ENCODE measurements at regions not wholly inside any gene's neighbourhood (a gene's known extent, or its start where the extent isn't known, plus 50 kb on each side); places are given as distances from the start of the nearest gene placed in this dataset.

DNA sequence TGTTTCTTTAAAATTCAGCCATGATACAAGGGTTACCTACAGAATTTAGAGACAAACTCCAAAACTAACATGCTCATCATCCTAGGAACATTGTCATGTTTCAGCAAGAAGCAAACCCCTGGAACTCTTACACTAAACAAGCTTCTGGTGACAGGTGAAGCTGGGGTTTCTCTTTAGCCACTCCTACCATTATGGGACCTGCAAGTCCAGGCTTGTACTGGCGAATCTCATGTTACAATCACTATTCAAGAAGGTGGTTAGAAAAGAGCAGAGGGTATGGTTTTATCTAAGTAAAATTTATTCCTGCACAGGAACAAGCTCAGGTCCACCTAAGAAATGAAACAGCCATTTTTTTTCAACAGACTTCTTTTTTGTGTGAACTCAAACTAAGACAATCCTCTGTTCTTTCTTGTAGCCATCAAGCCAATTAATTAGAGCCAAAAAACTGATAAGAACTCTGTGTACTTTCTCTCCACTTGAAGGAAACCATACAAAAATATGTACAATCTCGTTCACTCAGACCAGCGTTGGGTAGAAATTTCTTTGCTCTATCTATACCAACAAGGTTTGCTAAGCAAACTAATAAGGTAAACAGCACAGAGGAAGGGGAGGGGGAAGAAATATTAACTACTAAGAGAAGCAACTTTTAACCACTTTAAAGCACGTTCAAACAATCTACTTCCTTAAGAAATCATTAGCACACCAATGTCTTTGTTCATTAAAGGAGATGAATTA, 63.3 kb upstream of the NEDD4L start:
- BruUV-seq (replicated peaks), result no TSS peak
- dilution Hi-C loops (cut with HindIII; ENCODE audit: low sequenced_read_pairs, unreplicated experiment), result no loop called here
- Histone ChIP-seq H3K4ac (ENCODE audit: low read depth, low read length) (no peak overlapping the region), H3K79me1 (ENCODE audit: low read depth in 1 of 2, low read length in 2 of 2) (no peaks in the 10 kb centered on the region), H2AFZ (replicated peaks; ENCODE audit: low read length, poor library complexity) (no peak overlapping the region), H3K4me2 (ENCODE audit: low read depth, low read length) (no peak overlapping the region), H2AK5ac (ENCODE audit: low read depth, low read length) (no peak overlapping the region), H3K56ac (ENCODE audit: extremely low read depth, insufficient read depth, low read length) (no peak overlapping the region), H4K8ac (ENCODE audit: low read depth in 2 of 2, low read length in 2 of 2) (no peak overlapping the region), H4K20me1 (ENCODE audit: insufficient read depth, low read length) (no peaks in the 10 kb centered on the region), H3K27ac (ENCODE audit: insufficient read depth, low read length) (no peak overlapping the region), H3K14ac (replicated peaks; ENCODE audit: low read depth, low read length) (no peak overlapping the region), H3K9me1 (ENCODE audit: insufficient read depth, low read length) (0 out of 2 replicates have a peak, but pooled peaks cover 3% of the 10 kb centered on the region), H3K4me1 (ENCODE audit: control insufficient read depth, insufficient read depth, low read length) (no peaks in the 10 kb centered on the region; the same call in 1 of the 2 replicates), H3K18ac (ENCODE audit: low read depth, low read length) (no peak overlapping the region), H2BK5ac (ENCODE audit: low read depth, low read length, poor library complexity, severe bottlenecking) (no peak overlapping the region), H3K27me3 (ENCODE audit: control insufficient read depth, insufficient read depth, low read length) (peaks cover 16% of the 10 kb centered on the region), H2AK9ac (replicated peaks; ENCODE audit: low read depth, low read length, poor library complexity) (no peak overlapping the region), H4K5ac (ENCODE audit: low read depth, low read length) (no peak overlapping the region), H3K36me3 (ENCODE audit: control insufficient read depth, insufficient read depth, low read length) (no peaks in the 10 kb centered on the region), H2BK120ac (ENCODE audit: low read depth, low read length) (no peak overlapping the region), H3K23ac (ENCODE audit: low read depth, low read length) (no peak overlapping the region), H3K9me3 (ENCODE audit: control insufficient read depth, insufficient read depth, low read length) (no peaks in the 10 kb centered on the region), H3K9ac (ENCODE audit: low read depth, low read length) (no peak overlapping the region), H4K91ac (ENCODE audit: insufficient read depth, low read depth, low read length) (no peak overlapping the region), H2BK20ac (ENCODE audit: low read depth, low read length) (no peak overlapping the region), H3K4me3 (ENCODE audit: insufficient read depth, low read depth, low read length) (no peak overlapping the region), H2BK15ac (ENCODE audit: low read depth, low read length) (no peak overlapping the region)
- no peak for ATAC-seq (ENCODE audit: low read depth)
- in situ Hi-C loops (cut with MboI; ENCODE audit: low sequenced_read_pairs), result no loop called here
- no CpG with 5 or more reads among the region's 4 CpGs for WGBS, 2 experiments (ENCODE audit: extremely low coverage in 2 of 2, insufficient read length in 1 of 2)
- TF ChIP-seq RAD21 (IDR thresholded peaks at IDR 0.05; ENCODE audit: low read length) (no peak), NFE2L2 (IDR thresholded peaks at IDR 0.05; ENCODE audit: low read depth, low read length) (no peak), RFX5 (IDR thresholded peaks at IDR 0.05; ENCODE audit: low read depth, low read length) (no peak), CHD1 (IDR thresholded peaks at IDR 0.05; ENCODE audit: low read depth, low read length) (no peak), MAFK (IDR thresholded peaks at IDR 0.05; ENCODE audit: low read depth, low read length) (no peak), POLR2A (IDR thresholded peaks at IDR 0.05; ENCODE audit: low read depth, low read length) (no peak), FOS (IDR thresholded peaks at IDR 0.05; ENCODE audit: low read depth, low read length) (no peak), SMC3 (IDR thresholded peaks at IDR 0.05; ENCODE audit: low read depth, low read length) (no peak), BHLHE40 (IDR thresholded peaks at IDR 0.05; ENCODE audit: low read depth, low read length) (no peak), RCOR1 (IDR thresholded peaks at IDR 0.05; ENCODE audit: insufficient replicate concordance, low read length) (no peak), MXI1 (IDR thresholded peaks at IDR 0.05; ENCODE audit: borderline replicate concordance, low read depth, low read length) (no peak), MAZ (IDR thresholded peaks at IDR 0.05; ENCODE audit: borderline replicate concordance, low read depth, low read length) (no peak), CEBPB (IDR thresholded peaks at IDR 0.05; ENCODE audit: low read depth, low read length) (no peak), USF2 (IDR thresholded peaks at IDR 0.05; ENCODE audit: low read depth, low read length) (no peak)
- TF ChIP-seq, protein P1, sequence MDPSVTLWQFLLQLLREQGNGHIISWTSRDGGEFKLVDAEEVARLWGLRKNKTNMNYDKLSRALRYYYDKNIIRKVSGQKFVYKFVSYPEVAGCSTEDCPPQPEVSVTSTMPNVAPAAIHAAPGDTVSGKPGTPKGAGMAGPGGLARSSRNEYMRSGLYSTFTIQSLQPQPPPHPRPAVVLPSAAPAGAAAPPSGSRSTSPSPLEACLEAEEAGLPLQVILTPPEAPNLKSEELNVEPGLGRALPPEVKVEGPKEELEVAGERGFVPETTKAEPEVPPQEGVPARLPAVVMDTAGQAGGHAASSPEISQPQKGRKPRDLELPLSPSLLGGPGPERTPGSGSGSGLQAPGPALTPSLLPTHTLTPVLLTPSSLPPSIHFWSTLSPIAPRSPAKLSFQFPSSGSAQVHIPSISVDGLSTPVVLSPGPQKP (IDR thresholded peaks at IDR 0.05; ENCODE audit: borderline replicate concordance, low read depth, low read length), result no peak
- TF ChIP-seq, protein P2, sequence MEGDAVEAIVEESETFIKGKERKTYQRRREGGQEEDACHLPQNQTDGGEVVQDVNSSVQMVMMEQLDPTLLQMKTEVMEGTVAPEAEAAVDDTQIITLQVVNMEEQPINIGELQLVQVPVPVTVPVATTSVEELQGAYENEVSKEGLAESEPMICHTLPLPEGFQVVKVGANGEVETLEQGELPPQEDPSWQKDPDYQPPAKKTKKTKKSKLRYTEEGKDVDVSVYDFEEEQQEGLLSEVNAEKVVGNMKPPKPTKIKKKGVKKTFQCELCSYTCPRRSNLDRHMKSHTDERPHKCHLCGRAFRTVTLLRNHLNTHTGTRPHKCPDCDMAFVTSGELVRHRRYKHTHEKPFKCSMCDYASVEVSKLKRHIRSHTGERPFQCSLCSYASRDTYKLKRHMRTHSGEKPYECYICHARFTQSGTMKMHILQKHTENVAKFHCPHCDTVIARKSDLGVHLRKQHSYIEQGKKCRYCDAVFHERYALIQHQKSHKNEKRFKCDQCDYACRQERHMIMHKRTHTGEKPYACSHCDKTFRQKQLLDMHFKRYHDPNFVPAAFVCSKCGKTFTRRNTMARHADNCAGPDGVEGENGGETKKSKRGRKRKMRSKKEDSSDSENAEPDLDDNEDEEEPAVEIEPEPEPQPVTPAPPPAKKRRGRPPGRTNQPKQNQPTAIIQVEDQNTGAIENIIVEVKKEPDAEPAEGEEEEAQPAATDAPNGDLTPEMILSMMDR (conservative IDR thresholded peaks at IDR 0.05; ENCODE audit: low read depth, low read length), result no peak
- intact Hi-C loops (cut with micrococcal nuclease), result no loop called here
- CTCF ChIA-PET, result no interaction called here
- no peak for DNase-seq
- POLR2A ChIA-PET (ENCODE audit: unreplicated experiment), result no interaction called here

Measured in IMR-90 (cell line).